AG09319 (cell line): ENCODE measurements at regions not wholly inside any gene's neighbourhood (a gene's known extent, or its start where the extent isn't known, plus 50 kb on each side); places are given as distances from the start of the nearest gene placed in this dataset.

ENCODE experiments used
- DNase-seq: peaks from one replicate; pipeline ENCODE4 v3.0.0-alpha.2; 2010; ENCODE audit warnings: low read depth; ENCODE audit errors: extremely low read depth
- TF ChIP-seq, protein P1 (sequence below): IDR thresholded peaks from 2 replicates; pipeline ENCODE4 v1.5.1; 2011; ENCODE audit warnings: low read depth, mild to moderate bottlenecking, inconsistent platforms, low read length, moderate library complexity

- TF ChIP-seq, protein P1, sequence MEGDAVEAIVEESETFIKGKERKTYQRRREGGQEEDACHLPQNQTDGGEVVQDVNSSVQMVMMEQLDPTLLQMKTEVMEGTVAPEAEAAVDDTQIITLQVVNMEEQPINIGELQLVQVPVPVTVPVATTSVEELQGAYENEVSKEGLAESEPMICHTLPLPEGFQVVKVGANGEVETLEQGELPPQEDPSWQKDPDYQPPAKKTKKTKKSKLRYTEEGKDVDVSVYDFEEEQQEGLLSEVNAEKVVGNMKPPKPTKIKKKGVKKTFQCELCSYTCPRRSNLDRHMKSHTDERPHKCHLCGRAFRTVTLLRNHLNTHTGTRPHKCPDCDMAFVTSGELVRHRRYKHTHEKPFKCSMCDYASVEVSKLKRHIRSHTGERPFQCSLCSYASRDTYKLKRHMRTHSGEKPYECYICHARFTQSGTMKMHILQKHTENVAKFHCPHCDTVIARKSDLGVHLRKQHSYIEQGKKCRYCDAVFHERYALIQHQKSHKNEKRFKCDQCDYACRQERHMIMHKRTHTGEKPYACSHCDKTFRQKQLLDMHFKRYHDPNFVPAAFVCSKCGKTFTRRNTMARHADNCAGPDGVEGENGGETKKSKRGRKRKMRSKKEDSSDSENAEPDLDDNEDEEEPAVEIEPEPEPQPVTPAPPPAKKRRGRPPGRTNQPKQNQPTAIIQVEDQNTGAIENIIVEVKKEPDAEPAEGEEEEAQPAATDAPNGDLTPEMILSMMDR = no peak
- no peak for DNase-seq
These were observed 97.4 kb upstream of the THY1 start for GRCh38 chr11:119520400-119520799.

DNA sequence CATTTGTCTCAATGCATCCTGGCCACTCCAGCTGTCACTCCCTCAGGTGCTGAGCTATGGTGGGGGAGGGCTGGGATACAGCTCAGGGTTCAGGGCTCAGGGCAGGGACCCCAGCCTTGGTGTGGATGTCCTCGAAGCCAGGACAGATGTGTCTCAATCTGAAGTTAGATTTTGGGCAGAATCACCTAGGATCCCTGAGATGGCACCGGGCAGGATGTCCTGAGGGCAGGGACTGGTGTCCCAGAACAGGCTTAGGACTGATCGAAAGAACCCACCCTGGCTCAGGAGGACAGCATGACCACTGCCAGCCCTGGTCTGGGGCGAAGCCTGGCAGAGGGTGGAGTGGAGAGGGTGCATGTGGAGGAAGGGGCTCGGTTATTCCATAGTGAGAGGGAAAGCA is 96.8 kb upstream of the THY1 start:
- no peak for DNase-seq
- TF ChIP-seq, protein P1 = no peak

- no peak for DNase-seq
- TF ChIP-seq, protein P1 = no peak
These were observed 96.1 kb upstream of the THY1 start for GRCh38 chr11:119518746-119519730.

- TF ChIP-seq, protein P1 = no peak
- DNase-seq = no peak
These were observed 92.9 kb upstream of the THY1 start for GRCh38 chr11:119515771-119516400.

GRCh38 chr11:119513806-119514170 is 90.8 kb upstream of the THY1 start:
- TF ChIP-seq, protein P1 = no peak
- no peak for DNase-seq

DNA sequence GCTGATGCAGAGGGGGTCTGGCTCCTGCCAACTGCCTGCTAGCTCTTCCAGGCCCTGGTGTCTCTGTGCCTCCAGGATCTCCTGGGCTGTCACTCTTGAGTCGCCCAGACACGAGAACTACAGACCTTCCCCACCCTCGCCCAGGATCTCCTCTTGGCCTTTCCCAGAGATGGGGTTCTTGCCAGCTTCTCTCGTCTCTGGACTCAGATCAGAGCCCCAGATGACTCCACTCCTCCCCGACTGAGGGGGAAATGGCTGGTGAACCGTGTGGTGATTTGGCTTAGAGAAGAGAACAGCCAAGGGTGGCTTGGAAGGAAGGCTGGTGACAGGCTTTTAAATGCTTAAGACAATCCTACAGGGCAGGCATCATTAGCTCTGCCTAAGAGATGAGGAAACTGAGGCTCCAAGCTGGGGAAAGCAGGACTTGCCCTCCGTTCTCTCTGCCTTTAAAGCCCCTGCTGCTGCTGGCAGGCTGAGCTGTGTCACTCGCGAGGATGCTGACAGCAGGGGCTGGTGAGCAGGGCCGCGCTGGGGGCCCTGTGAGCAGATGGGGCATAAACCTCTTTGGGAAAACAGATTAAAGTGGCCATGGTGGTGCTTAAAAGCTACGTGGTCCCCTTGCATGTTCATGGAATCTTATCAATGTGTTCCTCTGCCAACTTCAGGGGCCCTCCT is 90.3 kb upstream of the THY1 start:
- TF ChIP-seq, protein P1 = no peak
- no peak for DNase-seq
